HG03095 (cell line): ENCODE measurements at regions not wholly inside any gene's neighbourhood (a gene's known extent, or its start where the extent isn't known, plus 50 kb on each side); places are given as distances from the start of the nearest gene placed in this dataset.

Experiments used
- ATAC-seq: cut with Tn5 transposase; IDR thresholded peaks from one replicate; pipeline ENCODE4 v1.9.1; 2021; ENCODE audit warnings: moderate library complexity; ENCODE audit not compliant: unreplicated experiment

DNA sequence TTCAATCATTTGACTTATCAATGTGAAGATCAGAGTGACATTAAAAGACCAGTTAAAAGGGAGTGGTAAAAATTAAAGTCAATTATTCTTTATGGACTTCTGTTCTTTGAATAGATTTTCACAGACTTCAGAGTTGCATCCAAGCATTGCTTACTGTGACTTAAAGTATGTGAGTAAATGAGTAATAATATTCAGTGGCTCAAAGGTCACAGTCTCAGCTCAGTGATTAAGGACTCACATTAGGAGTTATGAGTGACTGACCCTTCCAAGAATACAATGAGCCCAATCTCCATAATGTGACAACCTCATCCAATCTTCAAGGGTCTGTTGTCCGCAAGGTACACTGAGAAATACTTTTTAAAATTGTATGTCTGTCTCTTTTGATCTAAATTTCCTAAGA, 811.2 kb downstream of the BRINP1 start:
- ATAC-seq: no peak

DNA sequence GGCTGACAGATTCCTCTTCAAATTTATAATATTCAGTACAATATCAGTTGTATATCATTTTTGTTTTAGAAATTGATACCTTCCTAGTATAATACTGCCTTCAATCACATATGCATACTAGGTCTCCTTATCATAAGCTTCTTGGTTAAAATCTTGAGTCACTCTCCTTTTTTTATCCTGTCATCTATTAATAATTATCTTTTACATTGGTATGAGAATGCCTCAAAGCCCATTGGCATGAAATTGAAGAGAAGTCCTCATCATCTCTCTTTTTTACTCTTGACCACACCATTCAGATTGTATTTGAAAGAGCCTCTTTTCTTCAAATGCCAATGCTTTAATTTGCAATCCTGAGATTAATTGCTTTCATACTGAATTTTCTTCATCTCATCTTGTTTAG, 810.3 kb downstream of the BRINP1 start:
- no peak for ATAC-seq

- no peak for ATAC-seq
These were observed 808.2 kb downstream of the BRINP1 start for GRCh38 chr9:118561051-118561450.

DNA sequence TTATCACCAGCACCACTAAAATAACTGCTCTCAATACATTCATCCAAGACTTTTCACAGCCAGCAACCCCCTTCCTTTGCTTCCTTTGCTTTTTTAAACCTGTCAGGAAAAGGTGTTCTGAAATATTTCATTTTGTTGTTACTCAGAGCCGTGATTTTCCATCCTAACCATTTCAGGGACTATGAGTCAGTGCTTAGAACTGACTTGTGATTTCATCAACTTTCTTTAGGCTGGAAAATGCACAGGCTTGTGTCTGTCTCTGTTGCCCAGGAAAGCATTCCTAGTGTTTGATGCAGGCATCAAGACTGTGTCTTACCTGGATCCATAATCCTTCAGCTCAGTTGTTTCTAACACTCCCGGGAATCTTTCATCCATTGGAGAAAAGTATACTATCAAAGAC, 805.6 kb downstream of the BRINP1 start:
- no peak for ATAC-seq

- ATAC-seq: no peak
These were observed 801.4 kb downstream of the BRINP1 start for GRCh38 chr9:118567861-118568260.

DNA sequence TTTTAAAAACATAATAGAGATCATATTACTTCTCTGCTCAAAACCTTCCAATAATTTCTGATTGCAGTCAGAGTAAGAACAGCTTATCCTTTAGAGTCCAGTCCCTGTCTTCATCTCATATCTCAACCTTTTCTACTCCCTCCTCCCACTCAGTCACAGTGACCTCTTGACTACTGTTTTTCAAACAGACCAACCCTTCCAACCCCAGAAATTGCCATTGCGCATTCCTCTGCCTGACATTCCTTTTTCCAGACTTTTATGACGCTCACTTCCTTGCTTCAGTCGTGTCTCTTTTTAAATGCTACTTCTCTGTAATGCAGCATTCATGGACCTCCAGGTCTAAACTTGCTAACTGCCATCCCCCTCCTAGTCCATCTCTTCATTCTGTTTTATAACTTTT, 800.5 kb downstream of the BRINP1 start:
- ATAC-seq: no peak

- ATAC-seq: no peak
These were observed 800.1 kb downstream of the BRINP1 start for GRCh38 chr9:118569148-118569547.

- no peak for ATAC-seq
These were observed 799.2 kb downstream of the BRINP1 start for GRCh38 chr9:118570066-118570465.

DNA sequence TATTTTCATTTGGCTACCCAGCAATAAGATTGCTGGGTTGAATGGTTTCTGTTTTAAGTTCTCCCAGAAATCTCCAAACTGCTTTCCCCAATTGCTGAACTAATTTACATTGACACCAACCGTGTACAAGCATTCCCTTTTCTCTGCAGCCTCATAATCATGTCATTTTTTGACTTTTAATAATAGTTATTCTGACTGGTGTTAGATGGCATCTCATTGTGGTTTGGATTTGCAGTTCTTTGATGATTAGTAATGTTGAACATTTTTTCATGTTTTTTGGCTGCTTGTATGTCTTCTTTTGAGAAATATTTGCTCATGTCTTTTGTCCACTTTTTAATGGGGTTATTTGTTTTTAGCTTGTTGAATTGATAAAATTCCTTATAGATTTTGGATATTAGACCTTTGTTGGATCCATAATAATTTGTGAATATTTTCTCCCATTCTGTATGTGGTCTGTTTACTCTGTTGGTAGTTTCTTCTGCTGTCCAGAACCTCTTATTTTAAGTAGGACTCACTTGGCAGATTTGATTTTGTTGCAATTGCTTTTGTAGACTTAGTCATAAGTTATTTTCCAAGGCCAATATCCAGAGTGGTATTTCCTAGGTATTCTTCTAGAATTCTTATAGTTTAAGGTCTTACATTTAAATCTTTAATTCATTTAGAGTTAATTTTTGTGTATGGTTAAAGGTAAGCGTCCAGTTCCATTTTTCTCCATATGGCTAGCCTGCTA, 793.7 kb downstream of the BRINP1 start:
- ATAC-seq: no peak

DNA sequence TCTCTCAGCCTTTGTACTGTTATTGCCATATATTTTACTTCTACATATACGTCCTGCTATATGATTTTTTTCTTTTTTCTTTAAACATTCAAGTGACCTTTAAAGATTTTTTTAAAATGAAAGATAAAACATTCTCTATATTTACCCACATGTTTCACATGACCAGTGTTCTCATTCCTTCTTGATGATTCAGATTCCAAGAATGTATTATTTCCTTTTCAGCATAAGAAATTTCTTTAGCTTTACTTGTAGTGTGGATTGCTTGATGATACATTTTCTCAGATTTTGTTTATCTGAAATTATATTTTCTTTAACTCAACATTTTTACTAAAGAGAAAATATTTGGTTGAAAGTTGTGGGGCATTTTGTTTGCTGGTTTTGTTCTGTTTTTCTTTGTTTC, 792.1 kb downstream of the BRINP1 start:
- ATAC-seq: no peak

DNA sequence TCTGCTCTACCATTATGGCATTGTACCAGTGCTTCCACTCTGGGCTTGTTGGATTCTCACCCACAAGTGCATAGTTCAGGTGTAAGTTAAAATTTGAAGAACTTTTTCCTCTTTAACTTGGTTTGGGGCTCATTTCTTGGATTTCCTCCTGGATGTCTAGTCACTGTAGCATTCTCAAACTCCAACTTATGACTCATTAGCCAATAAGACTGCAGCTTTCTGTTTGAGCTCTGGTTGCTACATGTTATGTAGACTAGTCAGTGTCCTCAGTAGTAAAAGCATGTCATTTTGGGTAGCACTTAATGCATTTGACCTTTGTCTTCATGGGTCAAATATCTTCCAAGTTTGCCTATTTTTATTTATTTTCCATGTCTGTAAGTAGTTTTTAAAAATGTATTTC, 790.8 kb downstream of the BRINP1 start:
- ATAC-seq: no peak

DNA sequence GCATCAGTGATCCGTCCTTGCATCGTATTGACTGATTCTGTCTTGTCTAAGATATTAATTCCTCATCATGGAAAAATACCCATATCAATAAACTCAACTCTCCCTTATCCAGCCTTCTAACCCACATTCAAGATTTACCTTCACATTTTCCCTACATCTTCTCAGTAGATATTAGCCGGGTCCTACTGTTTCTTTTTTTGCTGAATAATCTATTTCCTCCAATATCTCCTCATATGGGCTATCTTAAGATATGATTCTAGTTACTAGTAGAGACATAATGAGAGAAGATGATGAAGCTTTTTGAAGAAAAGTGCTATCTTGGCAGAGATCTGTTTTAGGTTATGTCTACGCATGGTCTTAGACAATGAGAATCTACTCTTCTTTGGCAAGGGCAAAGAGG, 785.8 kb downstream of the BRINP1 start:
- ATAC-seq: no peak

DNA sequence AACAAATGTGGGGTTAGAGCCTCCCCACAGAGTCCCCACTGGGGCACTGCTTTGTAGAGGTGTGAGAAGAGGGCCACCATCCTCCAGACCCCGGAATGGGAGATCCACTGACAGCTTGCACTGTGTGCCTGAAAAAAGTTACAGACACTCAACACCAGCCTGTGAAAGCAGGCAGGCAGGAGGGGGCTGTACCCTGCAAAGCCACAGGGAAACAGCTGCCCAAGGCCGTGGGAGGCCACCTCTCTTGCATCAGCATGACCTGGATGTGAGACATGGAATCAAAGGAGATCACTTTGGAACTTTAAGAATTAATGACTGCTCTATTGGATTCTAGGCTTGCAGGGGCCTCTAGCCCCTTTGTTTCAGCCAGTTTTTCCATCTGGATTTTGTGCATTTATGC, 782.3 kb downstream of the BRINP1 start:
- ATAC-seq: no peak

- ATAC-seq: no peak
These were observed 774.8 kb downstream of the BRINP1 start for GRCh38 chr9:118594428-118594827.

- ATAC-seq: no peak
These were observed 773.4 kb downstream of the BRINP1 start for GRCh38 chr9:118595719-118596305.

GRCh38 chr9:118596374-118597015, 772.7 kb downstream of the BRINP1 start:
- ATAC-seq: no peak

GRCh38 chr9:118606668-118607067, 762.6 kb downstream of the BRINP1 start:
- no peak for ATAC-seq

GRCh38 chr9:118609355-118610044, 759.7 kb downstream of the BRINP1 start:
- no peak for ATAC-seq

GRCh38 chr9:118612201-118612600, 757.0 kb downstream of the BRINP1 start:
- no peak for ATAC-seq

- ATAC-seq: no peak
These were observed 755.2 kb downstream of the BRINP1 start for GRCh38 chr9:118613996-118614395.

DNA sequence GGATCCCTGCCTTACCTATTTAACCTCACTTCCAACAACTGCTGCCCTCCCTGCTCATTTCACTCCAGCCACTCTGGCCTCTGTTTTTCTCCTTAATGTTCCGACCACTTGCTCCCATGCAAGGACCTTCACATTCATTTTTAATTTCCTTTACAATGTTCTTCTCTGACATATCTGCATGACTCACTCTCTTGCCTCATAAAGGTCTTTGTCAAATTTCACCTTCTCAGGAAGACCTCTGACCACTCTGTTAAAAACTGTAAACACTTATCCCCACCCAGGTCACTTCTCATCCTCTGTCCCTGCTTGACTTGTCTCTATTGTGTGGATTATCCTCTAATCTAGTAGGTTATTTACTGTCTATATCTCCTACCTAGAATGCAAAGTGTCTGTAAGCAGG, 751.2 kb downstream of the BRINP1 start:
- no peak for ATAC-seq

GRCh38 chr9:118618849-118619248, 750.4 kb downstream of the BRINP1 start:
- ATAC-seq: no peak
